Gastrocnemius medialis (tissue), 4 donors: ENCODE measurements at regions not wholly inside any gene's neighbourhood (a gene's known extent, or its start where the extent isn't known, plus 50 kb on each side); places are given as distances from the start of the nearest gene placed in this dataset.

Experiments
- CTCF ChIP-seq, 5 experiments: fragments of 450-650 bp in 3 of 5; fragments of 200-600 bp in 2 of 5; sonication (generic) in 2 of 5; IDR thresholded peaks in 4 of 5; conservative IDR thresholded peaks in 1 of 5; 1 replicate in 4 of 5; 2 replicates in 1 of 5; pipeline ENCODE4 v1.5.1; 2016 to 2019; ENCODE audit warnings: antibody characterized with exemption in 5 of 5, mild to moderate bottlenecking in 3 of 5, moderate library complexity in 3 of 5
- POLR2A ChIP-seq, 2 donors: fragments of 450-650 bp; IDR thresholded peaks; one replicate each; pipeline ENCODE4 v1.6.1; 2017; ENCODE audit warnings: antibody characterized with exemption in 2 of 2, mild to moderate bottlenecking in 2 of 2, moderate library complexity in 2 of 2

GRCh38 chr6:4398791-4399190, 263.4 kb upstream of the ECI2 start:
- no peak for TF ChIP-seq CTCF (IDR thresholded peaks at IDR 0.05 in 4 of 5, conservative IDR thresholded peaks at IDR 0.05 in 1 of 5)
- TF ChIP-seq POLR2A (IDR thresholded peaks at IDR 0.05), result no peak
